Lower leg skin (tissue), 4 donors: ENCODE measurements at regions not wholly inside any gene's neighbourhood (a gene's known extent, or its start where the extent isn't known, plus 50 kb on each side); places are given as distances from the start of the nearest gene placed in this dataset.

Source experiments
- DNase-seq, 2 donors: peaks; one replicate each; pipeline ENCODE4 v3.0.0-alpha.2; 2019; ENCODE audit warnings: low spot score in 2 of 2
- H3K4me3 ChIP-seq: fragments of 200-600 bp; sonication (generic); 2 replicates; pipeline ENCODE4 v1.5.1; 2017; ENCODE audit warnings: mild to moderate bottlenecking, low read depth; ENCODE audit not compliant: poor library complexity, severe bottlenecking
- CTCF ChIP-seq, 3 donors: fragments of 450-650 bp; IDR thresholded peaks; one replicate each; pipeline ENCODE4 v1.5.1; 2016; ENCODE audit warnings: antibody characterized with exemption in 3 of 3, mild to moderate bottlenecking in 3 of 3, moderate library complexity in 2 of 3
- POLR2A ChIP-seq, 2 donors: fragments of 450-650 bp; IDR thresholded peaks; one replicate each; pipeline ENCODE4 v1.6.1; 2016 to 2017; ENCODE audit warnings: antibody characterized with exemption in 2 of 2, mild to moderate bottlenecking in 1 of 2, moderate library complexity in 1 of 2
- WGBS, 2 donors: methylation state at CpG; one replicate each; pipeline ENCODE4 v1.1.5; 2018; 5-methylcytosine and 5-hydroxymethylcytosine counted together
- intact Hi-C: fragments of 100-400 bp; cut with DNase I; formaldehyde crosslinking; loops from one replicate; pipeline ENCODE4 v1.15.0; 2023; ENCODE audit warnings: low total_unique reads

- WGBS, 2 donors: 78 to 88% methylated on average over 2 of the region's 2 CpGs
- TF ChIP-seq POLR2A (IDR thresholded peaks at IDR 0.05) (no peak), CTCF (IDR thresholded peaks at IDR 0.05) (no peak)
- intact Hi-C loops: no loop called here
- no peak for DNase-seq
- no peak overlapping the region for H3K4me3 ChIP-seq
Measured at GRCh38 chr10:4250587-4250887, 465.5 kb upstream of the KLF6 start.

- DNase-seq: no peak
- intact Hi-C loops: no loop called here
- TF ChIP-seq CTCF (IDR thresholded peaks at IDR 0.05) (no peak), POLR2A (IDR thresholded peaks at IDR 0.05) (no peak)
- 59 to 69% methylated on average over 4 of the region's 4 CpGs for WGBS, 2 donors
- H3K4me3 ChIP-seq: no peak overlapping the region
Measured at GRCh38 chr10:4249841-4250586, 465.0 kb upstream of the KLF6 start.

- no peak overlapping the region for H3K4me3 ChIP-seq
- TF ChIP-seq CTCF (IDR thresholded peaks at IDR 0.05): no peak
- no peak for TF ChIP-seq POLR2A (IDR thresholded peaks at IDR 0.05)
- no peak for DNase-seq
- 87 to 93% methylated on average over 5 of the region's 5 CpGs for WGBS, 2 donors
- intact Hi-C loops: no loop called here
Measured at GRCh38 chr10:4247379-4247778, 462.4 kb upstream of the KLF6 start.

GRCh38 chr10:4246881-4247358, 461.9 kb upstream of the KLF6 start:
- WGBS, 2 donors: 47 to 51% methylated on average over 4 of the region's 4 CpGs
- DNase-seq: no peak
- intact Hi-C loops: no loop called here
- TF ChIP-seq POLR2A (IDR thresholded peaks at IDR 0.05): no peak
- TF ChIP-seq CTCF (IDR thresholded peaks at IDR 0.05): no peak
- no peak overlapping the region for H3K4me3 ChIP-seq

GRCh38 chr10:4243651-4244050, 458.6 kb upstream of the KLF6 start:
- intact Hi-C loops: no loop called here
- DNase-seq: peak in 1 of 2 donors; percentile 53
- WGBS, 2 donors: 15 to 25% methylated on average over 1 of the region's 1 CpG
- TF ChIP-seq CTCF (IDR thresholded peaks at IDR 0.05) (no peak), POLR2A (IDR thresholded peaks at IDR 0.05) (no peak)
- H3K4me3 ChIP-seq: no peak overlapping the region

- WGBS, 2 donors: 54 to 58% methylated on average over 6 of the region's 6 CpGs
- no peak for TF ChIP-seq CTCF (IDR thresholded peaks at IDR 0.05)
- TF ChIP-seq POLR2A (IDR thresholded peaks at IDR 0.05): no peak
- intact Hi-C loops: no loop called here
- no peak for DNase-seq
- H3K4me3 ChIP-seq: no peak overlapping the region
Measured at GRCh38 chr10:4243169-4243568, 458.2 kb upstream of the KLF6 start.
